ENCODE measurements at regions not wholly inside any gene's neighbourhood (a gene's known extent, or its start where the extent isn't known, plus 50 kb on each side); places are given as distances from the start of the nearest gene placed in this dataset.

GRCh38 chr1:4270651-4271337 lies 370.7 kb upstream of the C1orf174 start:
- TF ChIP-seq CTCF (IDR thresholded peaks at IDR 0.05) (no peak), POLR2A (IDR thresholded peaks at IDR 0.05) (no peak), EP300 (IDR thresholded peaks at IDR 0.05) (no peak)
